CD14-positive monocyte (primary cell): ENCODE measurements at regions not wholly inside any gene's neighbourhood (a gene's known extent, or its start where the extent isn't known, plus 50 kb on each side); places are given as distances from the start of the nearest gene placed in this dataset.

Experiments
- DNase-seq, 3 donors: peaks; one replicate each; pipeline ENCODE4 v3.0.0-alpha.2; 2011 to 2022
- H2AFZ ChIP-seq: 2 replicates; pipeline ENCODE4 v1.6.0; 2012; ENCODE audit warnings: mild to moderate bottlenecking, low read depth, low read length, inconsistent platforms; ENCODE audit not compliant: insufficient read depth, poor library complexity, severe bottlenecking
- H3K27ac ChIP-seq, 2 donors: 1 replicate in 1 of 2; 2 replicates in 1 of 2; pipeline ENCODE4 v1.5.1; 2012 to 2013; ENCODE audit warnings: low read length in 2 of 2, control low read depth in 1 of 2, inconsistent platforms in 1 of 2, low read depth in 1 of 2, mild to moderate bottlenecking in 1 of 2
- H3K27me3 ChIP-seq, 2 donors: one replicate each; pipeline versions ENCODE4 v1.6.0 to v1.6.1; 2011 to 2013; ENCODE audit warnings: low read length in 2 of 2; ENCODE audit not compliant: control insufficient read depth in 2 of 2, insufficient read depth in 2 of 2
- H3K36me3 ChIP-seq, 2 donors: replicated peaks in 1 of 2; 1 replicate in 1 of 2; 2 replicates in 1 of 2; pipeline versions ENCODE4 v1.5.1 to v1.6.1; 2012 to 2013; ENCODE audit warnings: low read length in 2 of 2, control low read depth in 1 of 2, inconsistent platforms in 1 of 2, mild to moderate bottlenecking in 1 of 2; ENCODE audit not compliant: insufficient read depth in 2 of 2, control insufficient read depth in 1 of 2
- H3K4me1 ChIP-seq, 2 donors: 1 replicate in 1 of 2; 2 replicates in 1 of 2; pipeline versions ENCODE4 v1.5.1 to v1.6.1; 2012 to 2013; ENCODE audit warnings: low read length in 2 of 2, control low read depth in 1 of 2, inconsistent platforms in 1 of 2, mild to moderate bottlenecking in 1 of 2, moderate library complexity in 1 of 2; ENCODE audit not compliant: insufficient read depth in 2 of 2, control insufficient read depth in 1 of 2
- H3K4me2 ChIP-seq: replicated peaks from 2 replicates; pipeline ENCODE3; 2012; ENCODE audit warnings: low read length, moderate library complexity, mild to moderate bottlenecking; ENCODE audit not compliant: poor library complexity, severe bottlenecking; ENCODE audit errors: extremely low read depth
- H3K4me3 ChIP-seq, 3 experiments: fragments of 200-600 bp in 1 of 3; sonication (generic) in 1 of 3; replicated peaks in 1 of 3; 1 replicate in 2 of 3; 2 replicates in 1 of 3; pipeline ENCODE4 v1.5.1; 2011 to 2013; ENCODE audit warnings: low read length in 3 of 3, mild to moderate bottlenecking in 3 of 3, control low read depth in 2 of 3, low read depth in 2 of 3, inconsistent platforms in 1 of 3, moderate library complexity in 1 of 3
- H3K79me2 ChIP-seq: 2 replicates; pipeline ENCODE4 v1.6.0; 2012; ENCODE audit warnings: mild to moderate bottlenecking, control low read depth, inconsistent platforms, low read length, moderate library complexity; ENCODE audit not compliant: insufficient read depth
- H3K9ac ChIP-seq: 2 replicates; pipeline ENCODE4 v1.6.0; 2017; ENCODE audit warnings: low read length, mild to moderate bottlenecking; ENCODE audit not compliant: insufficient read depth, poor library complexity, severe bottlenecking
- H3K9me3 ChIP-seq, 2 donors: replicated peaks in 1 of 2; 1 replicate in 1 of 2; 2 replicates in 1 of 2; pipeline versions ENCODE4 v1.5.1 to v1.6.1; 2012 to 2013; ENCODE audit warnings: low read length in 2 of 2, control low read depth in 1 of 2; ENCODE audit not compliant: control insufficient read depth in 1 of 2, insufficient read depth in 1 of 2
- H4K20me1 ChIP-seq: 2 replicates; pipeline ENCODE4 v1.6.0; 2012; ENCODE audit warnings: mild to moderate bottlenecking, low read length, control low read depth, moderate library complexity; ENCODE audit not compliant: insufficient read depth
- H3K27ac Mint-ChIP-seq, 7 donors: one replicate each; pipeline ENCODE4 v1.8.0; 2020; ENCODE audit warnings: mild to moderate bottlenecking in 7 of 7, mixed read lengths in 7 of 7, moderate library complexity in 6 of 7, inconsistent platforms in 2 of 7
- H3K27me3 Mint-ChIP-seq, 3 donors: one replicate each; pipeline ENCODE4 v1.8.0; 2021 to 2022; ENCODE audit warnings: low read depth in 3 of 3, mild to moderate bottlenecking in 3 of 3, mixed read lengths in 3 of 3, moderate library complexity in 3 of 3, inconsistent platforms in 1 of 3
- H3K36me3 Mint-ChIP-seq, 2 donors: one replicate each; pipeline ENCODE4 v1.8.0; 2020; ENCODE audit warnings: mixed read lengths in 2 of 2, inconsistent platforms in 1 of 2, mild to moderate bottlenecking in 1 of 2
- H3K4me1 Mint-ChIP-seq: one replicate; pipeline ENCODE4 v1.8.0; 2020; ENCODE audit warnings: mild to moderate bottlenecking, mixed read lengths
- H3K4me3 Mint-ChIP-seq, 2 donors: one replicate each; pipeline ENCODE4 v1.8.0; 2020; ENCODE audit warnings: mild to moderate bottlenecking in 2 of 2, mixed read lengths in 2 of 2, moderate library complexity in 1 of 2
- H3K9me3 Mint-ChIP-seq, 7 donors: one replicate each; pipeline ENCODE4 v1.8.0; 2020 to 2022; ENCODE audit warnings: mixed read lengths in 7 of 7, mild to moderate bottlenecking in 6 of 7, moderate library complexity in 6 of 7, inconsistent platforms in 2 of 7
- WGBS: methylation state at CpG from one replicate; pipeline ENCODE4 v1.1.5; 2013; ENCODE audit warnings: missing lambda C conversion rate; ENCODE audit not compliant: insufficient coverage; 5-methylcytosine and 5-hydroxymethylcytosine counted together
- intact Hi-C, 2 donors: fragments of 100-400 bp; cut with micrococcal nuclease; formaldehyde crosslinking; loops; one replicate each; pipeline versions ENCODE4 v1.15.0 to v1.15.1; 2023
- TF ChIP-seq, protein P1 (sequence below): fragments of 200-600 bp; IDR thresholded peaks from one replicate; pipeline ENCODE4 v1.8.0; 2022; ENCODE audit warnings: antibody characterized with exemption, mild to moderate bottlenecking

DNA sequence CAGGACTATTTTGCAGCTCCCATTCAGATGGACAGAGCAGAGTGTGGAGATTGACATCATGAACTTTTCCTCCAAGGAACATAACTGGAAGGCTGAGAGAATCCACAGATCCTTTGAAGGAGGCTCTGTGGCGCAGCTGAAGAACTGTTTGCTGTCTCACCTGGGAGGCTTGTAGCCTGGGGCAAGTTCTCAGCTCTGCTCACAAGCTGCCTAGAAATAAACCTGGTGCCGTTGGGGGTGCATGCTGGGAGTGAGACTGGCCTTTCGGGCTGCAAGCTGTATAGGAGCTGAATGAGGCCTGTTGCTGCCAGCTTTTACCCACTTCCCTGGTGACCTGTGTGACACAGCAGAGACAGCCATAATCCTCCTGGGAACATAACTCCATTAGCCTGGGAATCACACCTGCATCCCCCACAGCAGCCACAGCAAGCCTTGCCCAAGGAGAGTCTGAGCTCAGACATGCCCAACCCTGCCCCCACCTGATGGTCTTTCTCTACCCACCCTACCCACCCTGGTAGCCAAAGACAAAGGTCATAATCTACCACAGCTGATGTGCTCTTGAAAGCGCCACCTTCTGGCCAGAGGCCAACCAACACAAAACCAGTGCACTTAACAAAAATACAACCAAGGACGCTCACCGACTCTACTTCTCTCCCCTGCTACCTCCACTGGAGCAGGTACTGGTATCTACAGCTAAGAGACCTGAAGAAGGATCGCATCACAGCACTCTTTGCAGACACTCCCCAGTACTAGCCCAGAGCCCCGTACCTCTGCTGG lies 205.1 kb upstream of the MRPS30 start:
- H3K4me1 Mint-ChIP-seq = no peaks in the 10 kb centered on the region
- TF ChIP-seq, protein P1, sequence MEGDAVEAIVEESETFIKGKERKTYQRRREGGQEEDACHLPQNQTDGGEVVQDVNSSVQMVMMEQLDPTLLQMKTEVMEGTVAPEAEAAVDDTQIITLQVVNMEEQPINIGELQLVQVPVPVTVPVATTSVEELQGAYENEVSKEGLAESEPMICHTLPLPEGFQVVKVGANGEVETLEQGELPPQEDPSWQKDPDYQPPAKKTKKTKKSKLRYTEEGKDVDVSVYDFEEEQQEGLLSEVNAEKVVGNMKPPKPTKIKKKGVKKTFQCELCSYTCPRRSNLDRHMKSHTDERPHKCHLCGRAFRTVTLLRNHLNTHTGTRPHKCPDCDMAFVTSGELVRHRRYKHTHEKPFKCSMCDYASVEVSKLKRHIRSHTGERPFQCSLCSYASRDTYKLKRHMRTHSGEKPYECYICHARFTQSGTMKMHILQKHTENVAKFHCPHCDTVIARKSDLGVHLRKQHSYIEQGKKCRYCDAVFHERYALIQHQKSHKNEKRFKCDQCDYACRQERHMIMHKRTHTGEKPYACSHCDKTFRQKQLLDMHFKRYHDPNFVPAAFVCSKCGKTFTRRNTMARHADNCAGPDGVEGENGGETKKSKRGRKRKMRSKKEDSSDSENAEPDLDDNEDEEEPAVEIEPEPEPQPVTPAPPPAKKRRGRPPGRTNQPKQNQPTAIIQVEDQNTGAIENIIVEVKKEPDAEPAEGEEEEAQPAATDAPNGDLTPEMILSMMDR = no peak
- no peak for DNase-seq
- no peak overlapping the region for H3K4me2 ChIP-seq
- H3K9ac ChIP-seq = no peak overlapping the region
- no peaks in the 10 kb centered on the region for H3K36me3 ChIP-seq
- H4K20me1 ChIP-seq = no peaks in the 10 kb centered on the region
- H3K9me3 ChIP-seq = peaks cover 0 to 14% of the 10 kb centered on the region in 2 donors
- no peaks in the 10 kb centered on the region for H3K79me2 ChIP-seq
- no peak overlapping the region for H3K4me3 Mint-ChIP-seq
- H3K9me3 Mint-ChIP-seq = peaks cover 0 to 21% (median 11%) of the 10 kb centered on the region in 7 donors
- no peaks in the 10 kb centered on the region for H3K4me1 ChIP-seq
- 72% methylated on average over 7 of the region's 8 CpGs for WGBS
- no peak overlapping the region for H3K4me3 ChIP-seq
- no peaks in the 10 kb centered on the region for H3K27me3 Mint-ChIP-seq
- intact Hi-C loops = no loop called here
- H2AFZ ChIP-seq = no peak overlapping the region
- H3K27me3 ChIP-seq = no peaks in the 10 kb centered on the region
- H3K27ac ChIP-seq = no peak overlapping the region
- H3K36me3 Mint-ChIP-seq = no peaks in the 10 kb centered on the region
- H3K27ac Mint-ChIP-seq = no peak overlapping the region

DNA sequence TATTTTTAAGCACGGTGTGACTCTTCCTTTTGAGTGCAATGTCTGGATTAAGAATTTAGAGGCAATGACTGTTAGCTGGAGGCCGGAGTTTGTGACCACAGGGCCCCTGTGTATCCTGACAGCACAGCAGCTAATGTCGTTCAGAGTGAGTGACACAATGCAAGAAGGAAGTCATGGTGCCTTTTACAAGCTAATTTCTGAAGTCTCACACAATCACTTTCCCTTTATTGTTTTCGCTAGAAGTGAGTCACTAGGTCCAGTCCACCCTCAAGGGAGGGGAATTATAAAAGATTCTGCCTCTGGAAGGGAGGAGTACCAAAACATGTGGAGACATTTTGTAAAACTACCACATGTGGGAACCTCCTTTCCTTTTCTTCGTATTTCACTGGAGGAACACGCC lies 185.5 kb upstream of the FGF10 start:
- DNase-seq = no peak
- H3K9me3 ChIP-seq = peaks cover 0 to 14% of the 10 kb centered on the region in 2 donors
- WGBS = 21% methylated on average over 2 of the region's 6 CpGs
- H2AFZ ChIP-seq = no peak overlapping the region
- TF ChIP-seq, protein P1 = no peak
- no peaks in the 10 kb centered on the region for H3K4me1 ChIP-seq
- Mint-ChIP-seq H3K36me3 (no peaks in the 10 kb centered on the region), H3K4me1 (no peaks in the 10 kb centered on the region), H3K9me3 (peaks cover 3 to 28% (median 18%) of the 10 kb centered on the region in 7 donors), H3K4me3 (no peak overlapping the region), H3K27me3 (no peaks in the 10 kb centered on the region), H3K27ac (no peak overlapping the region)
- no peak overlapping the region for H3K27ac ChIP-seq
- no peak overlapping the region for H3K4me3 ChIP-seq
- no peak overlapping the region for H3K4me2 ChIP-seq
- intact Hi-C loops = no loop called here
- H4K20me1 ChIP-seq = no peaks in the 10 kb centered on the region
- no peaks in the 10 kb centered on the region for H3K79me2 ChIP-seq
- no peaks in the 10 kb centered on the region for H3K36me3 ChIP-seq
- no peaks in the 10 kb centered on the region for H3K27me3 ChIP-seq
- H3K9ac ChIP-seq = no peak overlapping the region
